ENCODE measurements at regions not wholly inside any gene's neighbourhood (a gene's known extent, or its start where the extent isn't known, plus 50 kb on each side); places are given as distances from the start of the nearest gene placed in this dataset.
"Not testable (repeated sequence)": the region's sequence is repeated elsewhere in the genome, so short reads cannot be mapped to it uniquely, and the experiment has no call there.

DNA sequence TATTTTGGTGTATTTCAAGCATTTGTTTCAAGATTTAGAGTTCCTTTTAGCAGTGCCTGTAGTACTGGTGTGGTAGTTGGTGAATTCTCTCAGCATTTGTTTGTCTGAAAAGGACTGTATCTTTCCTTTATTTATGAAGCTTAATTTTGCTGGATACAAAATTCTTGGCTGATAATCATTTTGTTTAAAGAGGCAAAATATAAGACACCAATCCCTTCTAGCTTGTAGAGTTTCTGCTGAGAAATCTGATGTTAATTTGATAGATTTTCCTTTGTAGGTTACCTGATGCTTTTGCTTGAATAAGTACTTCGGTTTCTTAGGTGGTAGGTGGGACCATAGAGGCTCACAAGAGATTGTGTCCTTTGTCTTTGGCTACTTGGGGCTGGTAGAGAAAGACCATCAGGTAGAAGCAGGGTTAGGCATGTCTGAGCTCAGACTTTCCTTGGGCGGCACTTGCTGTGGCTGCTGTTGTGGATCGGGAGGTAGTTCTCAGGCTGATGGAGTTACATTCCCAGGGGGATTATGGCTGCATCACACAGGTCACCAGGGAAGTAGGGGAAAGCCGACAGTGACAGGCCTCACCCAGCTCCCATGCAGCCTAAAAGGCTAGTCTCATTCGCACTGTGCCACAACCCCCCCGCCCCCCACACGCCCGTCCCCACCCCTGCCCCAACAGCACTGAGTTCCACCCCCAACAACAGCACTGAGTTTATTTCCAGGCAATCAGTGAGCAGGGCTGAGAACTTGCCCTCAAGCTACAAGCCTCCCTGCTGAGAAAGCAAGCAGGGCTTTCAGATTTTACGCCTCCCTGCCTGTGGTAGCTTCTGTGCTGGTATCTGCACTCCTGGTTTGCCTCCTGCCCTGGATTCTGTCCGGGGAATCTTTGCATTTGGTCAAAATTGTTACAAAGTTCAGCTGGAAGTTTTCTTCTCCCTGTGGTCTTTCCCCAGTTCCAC, 127.1 kb upstream of the GLRA1 start:
- TF ChIP-seq, protein P1, sequence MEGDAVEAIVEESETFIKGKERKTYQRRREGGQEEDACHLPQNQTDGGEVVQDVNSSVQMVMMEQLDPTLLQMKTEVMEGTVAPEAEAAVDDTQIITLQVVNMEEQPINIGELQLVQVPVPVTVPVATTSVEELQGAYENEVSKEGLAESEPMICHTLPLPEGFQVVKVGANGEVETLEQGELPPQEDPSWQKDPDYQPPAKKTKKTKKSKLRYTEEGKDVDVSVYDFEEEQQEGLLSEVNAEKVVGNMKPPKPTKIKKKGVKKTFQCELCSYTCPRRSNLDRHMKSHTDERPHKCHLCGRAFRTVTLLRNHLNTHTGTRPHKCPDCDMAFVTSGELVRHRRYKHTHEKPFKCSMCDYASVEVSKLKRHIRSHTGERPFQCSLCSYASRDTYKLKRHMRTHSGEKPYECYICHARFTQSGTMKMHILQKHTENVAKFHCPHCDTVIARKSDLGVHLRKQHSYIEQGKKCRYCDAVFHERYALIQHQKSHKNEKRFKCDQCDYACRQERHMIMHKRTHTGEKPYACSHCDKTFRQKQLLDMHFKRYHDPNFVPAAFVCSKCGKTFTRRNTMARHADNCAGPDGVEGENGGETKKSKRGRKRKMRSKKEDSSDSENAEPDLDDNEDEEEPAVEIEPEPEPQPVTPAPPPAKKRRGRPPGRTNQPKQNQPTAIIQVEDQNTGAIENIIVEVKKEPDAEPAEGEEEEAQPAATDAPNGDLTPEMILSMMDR (conservative IDR thresholded peaks at IDR 0.05; ENCODE audit: low read depth, low read length): no peak
- no peak for DNase-seq (ENCODE audit: low read depth)
- H3K4me3 ChIP-seq (ENCODE audit: low read depth, low read length): no peak overlapping the region

DNA sequence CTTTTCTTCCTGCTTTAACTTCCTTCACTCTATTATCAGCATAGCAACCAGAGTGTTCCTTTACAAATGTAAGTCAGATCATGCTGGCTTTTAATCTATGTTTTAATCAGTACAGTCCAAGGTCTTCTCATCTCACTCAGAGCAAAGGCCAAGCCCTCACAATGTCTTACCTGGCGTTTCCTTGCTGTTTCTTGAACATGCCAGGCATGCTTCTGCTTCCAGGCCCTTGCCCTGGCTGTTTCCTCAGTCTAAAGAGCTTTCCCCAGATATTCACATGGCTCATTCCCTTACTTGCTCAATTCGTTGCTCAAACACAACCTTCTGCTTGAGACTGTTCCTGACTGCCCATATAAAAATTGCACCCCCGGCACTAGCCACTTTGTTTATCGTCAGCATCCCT, 121.7 kb upstream of the GLRA1 start:
- H3K4me3 ChIP-seq (ENCODE audit: low read depth, low read length): no peak overlapping the region
- TF ChIP-seq, protein P1 (conservative IDR thresholded peaks at IDR 0.05; ENCODE audit: low read depth, low read length): no peak
- DNase-seq (ENCODE audit: low read depth): no peak

DNA sequence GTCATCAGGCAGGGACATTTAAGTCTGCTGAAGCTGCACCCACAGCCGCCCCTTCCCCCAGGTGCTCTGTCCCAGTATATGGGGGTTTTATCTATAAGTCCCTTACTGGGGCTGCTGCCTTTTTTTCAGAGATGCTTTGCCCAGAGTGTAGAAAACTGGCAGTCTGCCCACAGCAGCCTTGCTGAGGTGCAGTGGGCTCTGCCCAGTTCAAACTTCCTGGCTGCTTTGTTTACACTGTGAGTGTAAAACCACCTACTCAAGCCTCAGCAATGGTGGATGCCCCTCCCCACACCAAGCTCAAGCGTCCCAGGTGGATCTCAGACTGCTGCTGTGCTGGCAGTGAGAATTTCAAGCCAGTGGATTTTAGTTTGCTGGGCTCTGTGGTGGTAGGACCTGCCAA, 114.2 kb upstream of the GLRA1 start:
- H3K4me3 ChIP-seq (ENCODE audit: low read depth, low read length); DNase-seq (ENCODE audit: low read depth): not testable (repeated sequence)

DNA sequence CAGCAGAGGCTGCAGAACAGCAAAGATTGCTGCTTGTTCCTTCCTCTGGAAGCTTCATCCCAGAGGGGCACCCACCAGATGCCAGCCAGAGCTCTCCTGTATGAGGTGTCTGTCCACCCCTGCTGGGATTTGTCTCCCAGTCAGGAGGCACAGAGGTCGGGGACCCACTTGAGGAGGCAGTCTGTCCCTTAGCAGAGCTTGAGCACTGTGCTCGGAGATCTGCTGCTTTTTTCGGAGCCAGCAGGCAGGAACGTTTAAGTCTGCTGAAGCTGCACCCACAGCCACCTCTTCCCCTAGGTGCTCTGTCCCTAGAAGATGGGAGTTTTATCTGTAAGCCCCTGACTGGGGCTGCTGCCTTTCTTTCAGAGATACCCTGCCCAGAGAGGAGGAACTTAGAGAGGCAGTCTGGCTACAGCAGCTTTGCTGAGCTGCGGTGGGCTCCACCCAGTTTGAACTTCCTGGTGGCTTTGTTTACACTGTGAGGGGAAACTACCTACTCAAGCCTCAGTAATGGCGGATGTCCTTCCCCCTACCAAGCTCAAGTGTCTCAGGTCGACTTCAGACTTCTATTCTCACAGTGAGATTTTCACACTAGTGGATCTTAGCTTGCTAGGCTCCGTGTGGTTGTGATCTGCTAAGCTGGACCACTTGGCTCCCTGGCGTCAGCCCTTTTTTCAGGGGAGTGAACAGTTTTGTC, 101.8 kb upstream of the GLRA1 start:
- H3K4me3 ChIP-seq (ENCODE audit: low read depth, low read length); DNase-seq (ENCODE audit: low read depth): not testable (repeated sequence)

DNA sequence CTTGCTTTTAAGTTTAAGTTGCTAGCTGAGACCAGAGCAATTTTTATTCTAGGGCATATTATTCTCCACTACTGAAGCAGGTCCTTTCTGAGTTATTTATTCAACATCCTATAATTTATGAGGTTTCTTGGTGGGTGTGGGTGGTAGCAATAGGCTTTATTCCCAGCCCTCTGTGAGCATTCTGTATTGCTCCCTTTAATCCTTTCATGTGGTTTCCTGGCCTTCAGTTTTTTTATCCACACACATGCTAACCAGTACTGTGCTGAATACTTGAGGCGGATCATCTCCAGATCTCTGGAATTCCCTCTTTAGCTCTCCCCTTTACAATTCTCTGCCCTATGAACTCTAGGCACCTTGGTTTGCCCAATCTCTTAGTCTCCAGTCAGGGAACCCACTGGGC, 91.8 kb upstream of the GLRA1 start:
- TF ChIP-seq, protein P1 (conservative IDR thresholded peaks at IDR 0.05; ENCODE audit: low read depth, low read length): no peak
- no peak for DNase-seq (ENCODE audit: low read depth)
- H3K4me3 ChIP-seq (ENCODE audit: low read depth, low read length): no peak overlapping the region

DNA sequence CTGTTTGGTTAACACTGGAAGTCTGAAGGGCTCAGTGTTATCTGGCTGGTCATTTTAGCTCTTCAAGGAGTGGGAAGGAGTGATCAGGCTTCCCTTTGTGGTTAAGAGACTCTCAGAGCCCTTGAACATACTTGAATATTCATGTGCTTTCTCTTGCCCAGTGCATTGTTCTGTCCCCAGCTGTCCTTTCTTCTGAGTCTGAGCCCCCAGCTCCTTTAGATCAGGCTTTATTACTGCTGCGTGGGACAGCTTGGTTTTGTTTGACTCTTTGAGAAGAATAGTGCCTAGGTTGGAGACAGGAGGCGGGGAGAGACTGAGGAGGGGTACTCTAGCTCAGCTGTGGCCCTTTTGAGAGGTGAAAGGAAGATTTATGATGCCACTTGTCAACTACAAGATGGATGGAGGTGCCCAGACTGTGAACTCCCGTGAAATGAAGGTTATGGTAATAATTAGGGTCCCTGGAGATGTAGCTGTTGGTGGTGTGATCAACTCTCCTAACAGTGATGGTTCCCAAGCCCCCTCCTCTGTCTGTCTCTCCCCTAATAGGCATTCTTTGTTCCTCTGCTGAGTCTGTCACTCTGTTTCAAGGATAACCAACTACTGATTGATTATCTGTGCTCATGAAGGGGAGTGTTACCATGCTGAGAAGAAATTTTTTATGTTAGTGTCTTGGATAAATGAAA, 83.1 kb upstream of the GLRA1 start:
- H3K4me3 ChIP-seq (ENCODE audit: low read depth, low read length): no peak overlapping the region
- no peak for DNase-seq (ENCODE audit: low read depth)
- TF ChIP-seq, protein P1 (conservative IDR thresholded peaks at IDR 0.05; ENCODE audit: low read depth, low read length): no peak

DNA sequence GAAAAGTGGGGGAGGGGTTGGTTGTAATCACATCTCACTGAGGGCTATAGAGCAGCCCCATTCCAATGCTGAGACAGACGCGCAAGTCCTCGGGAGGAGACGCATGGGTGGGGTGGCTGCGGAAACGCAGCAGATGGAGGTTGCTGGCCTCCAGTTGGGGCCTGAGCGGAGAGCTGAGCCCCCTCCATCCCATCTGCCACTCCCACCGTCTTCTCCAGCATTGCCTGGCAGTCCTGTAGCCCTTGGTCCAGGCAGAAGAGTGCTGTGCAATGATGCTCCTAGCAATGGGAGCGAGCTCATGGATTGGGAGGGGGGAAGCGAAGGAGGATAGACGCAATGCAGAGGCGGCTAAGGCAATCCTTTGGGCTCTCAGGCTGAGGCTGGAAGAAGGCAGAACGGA, 79.4 kb upstream of the GLRA1 start:
- no peak overlapping the region for H3K4me3 ChIP-seq (ENCODE audit: low read depth, low read length)
- DNase-seq (ENCODE audit: low read depth): no peak
- TF ChIP-seq, protein P1 (conservative IDR thresholded peaks at IDR 0.05; ENCODE audit: low read depth, low read length): no peak

Data from choroid plexus epithelial cell (primary cell).